NB4 (cell line): ENCODE measurements at regions not wholly inside any gene's neighbourhood (a gene's known extent, or its start where the extent isn't known, plus 50 kb on each side); places are given as distances from the start of the nearest gene placed in this dataset.

ENCODE experiments used
- DNase-seq: peaks from one replicate; pipeline ENCODE4 v3.0.0; 2010; ENCODE audit warnings: low read depth
- H3K4me3 ChIP-seq: one replicate; pipeline ENCODE4 v1.5.1; 2011; ENCODE audit warnings: mild to moderate bottlenecking, low read depth, low read length, moderate library complexity
- CTCF ChIP-seq: IDR thresholded peaks from one replicate; pipeline ENCODE4 v1.5.1; 2012; ENCODE audit warnings: low read depth, low read length
- MAX ChIP-seq: IDR thresholded peaks from 2 replicates; pipeline ENCODE4 v1.6.1; 2011; ENCODE audit warnings: low read depth, low read length
- MYC ChIP-seq: IDR thresholded peaks from 2 replicates; pipeline ENCODE4 v1.6.1; 2011; ENCODE audit warnings: low read depth, low read length
- POLR2A ChIP-seq: IDR thresholded peaks from 2 replicates; pipeline ENCODE4 v1.6.1; 2011; ENCODE audit warnings: mild to moderate bottlenecking; ENCODE audit not compliant: insufficient read length; ENCODE audit errors: extremely low read depth

DNA sequence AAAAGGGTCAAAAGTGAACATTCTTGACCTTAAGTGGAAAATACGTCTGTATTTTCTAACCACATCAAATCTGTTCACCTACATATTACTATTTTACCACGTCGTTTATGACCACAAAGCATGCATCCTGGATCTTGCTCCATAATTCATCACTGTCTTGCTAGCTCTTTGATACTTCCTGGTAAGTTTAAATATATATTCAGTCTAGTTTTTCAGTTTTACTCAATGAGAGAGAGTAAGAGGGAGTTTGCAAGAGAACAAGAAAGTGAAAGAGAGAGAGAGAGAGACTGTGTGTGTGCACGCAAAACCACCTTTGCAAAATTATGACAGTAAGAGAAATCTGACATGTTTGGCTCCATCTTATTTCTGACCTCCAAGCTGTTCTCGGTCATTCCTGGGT is 173.7 kb upstream of the GALNTL6 start:
- no peak for DNase-seq
- H3K4me3 ChIP-seq, result no peak overlapping the region
- TF ChIP-seq MYC (no peak), MAX (no peak), POLR2A (no peak)

DNA sequence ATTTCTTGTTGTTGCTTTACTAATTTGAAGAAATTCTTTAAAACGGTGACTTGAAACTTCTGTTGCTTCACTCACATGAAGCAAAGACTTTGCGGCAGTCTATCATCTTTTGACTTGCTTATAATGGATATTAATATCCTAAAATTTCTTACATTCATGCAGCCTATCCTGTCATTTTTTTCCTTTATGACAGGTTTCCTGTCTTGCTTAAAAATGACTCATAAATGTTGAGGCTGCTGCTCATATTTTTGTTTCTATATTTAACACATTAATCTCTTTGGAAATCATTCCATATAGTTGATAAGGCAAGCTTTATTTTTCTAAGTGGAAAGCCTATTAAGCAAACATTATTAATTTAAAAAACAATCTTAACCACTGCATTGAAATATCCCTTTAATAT is 176.6 kb upstream of the GALNTL6 start:
- TF ChIP-seq MAX (no peak), POLR2A (no peak), MYC (no peak), CTCF (no peak)

DNA sequence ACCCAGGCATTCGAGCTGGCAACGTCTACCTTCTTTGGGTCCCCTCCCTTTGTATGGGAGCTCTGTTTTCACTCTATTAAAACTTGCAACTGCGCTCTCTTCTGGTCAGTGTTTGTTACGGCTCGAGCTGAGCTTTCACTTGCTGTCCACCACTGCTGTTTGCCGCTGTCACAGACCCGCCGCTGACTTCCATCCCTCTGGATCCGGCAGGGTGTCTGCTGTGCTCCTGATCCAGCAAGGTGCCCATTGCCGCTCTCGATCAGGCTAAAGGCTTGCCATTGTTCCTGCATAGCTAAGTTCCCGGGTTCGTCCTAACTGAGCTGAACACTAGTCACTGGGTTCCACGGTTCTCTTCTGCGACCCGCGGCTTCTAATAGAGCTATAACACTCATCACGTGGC is 183.5 kb upstream of the GALNTL6 start:
- H3K4me3 ChIP-seq, result no peak overlapping the region
- no peak for TF ChIP-seq MYC
- TF ChIP-seq MAX, result no peak
- TF ChIP-seq POLR2A, result no peak
- TF ChIP-seq CTCF, result no peak
- no peak for DNase-seq

More for the DNA sequence above, 176.6 kb upstream of the GALNTL6 start:
- no peak for DNase-seq
- H3K4me3 ChIP-seq, result no peak overlapping the region

DNA sequence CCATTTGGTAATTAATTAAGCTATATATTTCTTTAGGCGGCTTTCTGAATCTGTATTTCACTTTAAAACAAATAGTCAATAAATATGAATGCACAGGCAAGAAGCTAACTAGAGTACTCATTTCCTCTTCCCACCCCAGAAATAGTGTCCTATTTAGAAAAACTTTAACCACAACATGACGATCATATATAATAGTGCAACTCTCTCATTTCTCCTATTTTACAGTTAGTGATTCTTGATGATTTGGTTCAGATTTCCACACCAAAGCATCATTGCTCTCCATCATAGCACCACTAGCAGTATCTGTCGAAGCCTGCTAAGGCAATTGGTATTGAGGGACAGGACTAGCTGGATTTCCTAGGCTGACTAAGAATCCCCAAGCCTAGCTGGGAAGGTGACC is 184.0 kb upstream of the GALNTL6 start:
- DNase-seq, result no peak
- H3K4me3 ChIP-seq, result no peak overlapping the region
- TF ChIP-seq MAX (no peak), CTCF (no peak), MYC (no peak), POLR2A (no peak)

- H3K4me3 ChIP-seq, result no peak overlapping the region
- no peak for DNase-seq
- TF ChIP-seq MAX (no peak), CTCF (no peak), POLR2A (no peak), MYC (no peak)
Observed at GRCh38 chr4:171626554-171626953, 186.7 kb upstream of the GALNTL6 start.

- TF ChIP-seq MAX (no peak), MYC (no peak), CTCF (no peak), POLR2A (no peak)
- no peak overlapping the region for H3K4me3 ChIP-seq
- DNase-seq, result no peak
Observed at GRCh38 chr4:171622729-171623128, 190.5 kb upstream of the GALNTL6 start.
